ENCODE measurements at regions not wholly inside any gene's neighbourhood (a gene's known extent, or its start where the extent isn't known, plus 50 kb on each side); places are given as distances from the start of the nearest gene placed in this dataset.

GRCh38 chr18:76177160-76177559 lies 317.9 kb downstream of the ZNF516 start:
- no peak overlapping the region for H3K27ac ChIP-seq
- no peak for DNase-seq (ENCODE audit: extremely low spot score in 2 of 2)
- no peaks in the 10 kb centered on the region for H3K27me3 ChIP-seq
- intact Hi-C loops (cut with DNase I): no loop called here
- H3K4me3 ChIP-seq: no peak overlapping the region
- no peaks in the 10 kb centered on the region for H3K4me1 ChIP-seq
- H3K9me3 ChIP-seq: no peaks in the 10 kb centered on the region
- TF ChIP-seq POLR2AphosphoS5 (IDR thresholded peaks at IDR 0.05; ENCODE audit: insufficient read depth in 1 of 2, low read depth in 1 of 2) (no peak), POLR2A (IDR thresholded peaks at IDR 0.05) (no peak), CTCF (IDR thresholded peaks at IDR 0.05) (no peak)
- H3K36me3 ChIP-seq: no peaks in the 10 kb centered on the region

GRCh38 chr18:76174451-76174850 lies 320.6 kb downstream of the ZNF516 start:
- Histone ChIP-seq H3K4me3 (no peak overlapping the region), H3K36me3 (no peaks in the 10 kb centered on the region), H3K27ac (no peak overlapping the region), H3K9me3 (no peaks in the 10 kb centered on the region), H3K27me3 (no peaks in the 10 kb centered on the region), H3K4me1 (no peaks in the 10 kb centered on the region)
- DNase-seq (ENCODE audit: extremely low spot score in 2 of 2): no peak
- intact Hi-C loops (cut with DNase I): no loop called here
- TF ChIP-seq POLR2AphosphoS5 (IDR thresholded peaks at IDR 0.05; ENCODE audit: insufficient read depth in 1 of 2, low read depth in 1 of 2) (no peak), POLR2A (IDR thresholded peaks at IDR 0.05) (no peak), CTCF (IDR thresholded peaks at IDR 0.05) (no peak)

- no peaks in the 10 kb centered on the region for H3K27me3 ChIP-seq
- TF ChIP-seq POLR2A (IDR thresholded peaks at IDR 0.05) (no peak), CTCF (IDR thresholded peaks at IDR 0.05) (no peak), POLR2AphosphoS5 (IDR thresholded peaks at IDR 0.05; ENCODE audit: insufficient read depth in 1 of 2, low read depth in 1 of 2) (no peak)
- no peak overlapping the region for H3K27ac ChIP-seq
- peaks cover 8% of the 10 kb centered on the region for H3K4me1 ChIP-seq
- H3K9me3 ChIP-seq: no peaks in the 10 kb centered on the region
- DNase-seq (ENCODE audit: extremely low spot score in 2 of 2): no peak
- H3K4me3 ChIP-seq: no peak overlapping the region
- intact Hi-C loops (cut with DNase I): no loop called here
- H3K36me3 ChIP-seq: no peaks in the 10 kb centered on the region
Measured at GRCh38 chr18:76169733-76170132, 325.3 kb downstream of the ZNF516 start.

- TF ChIP-seq POLR2AphosphoS5 (IDR thresholded peaks at IDR 0.05; ENCODE audit: insufficient read depth in 1 of 2, low read depth in 1 of 2) (no peak), CTCF (IDR thresholded peaks at IDR 0.05) (no peak), POLR2A (IDR thresholded peaks at IDR 0.05) (no peak)
- no peaks in the 10 kb centered on the region for H3K27me3 ChIP-seq
Measured at GRCh38 chr18:76167845-76168621, 327.0 kb downstream of the ZNF516 start.

GRCh38 chr18:76167410-76167809 lies 327.6 kb downstream of the ZNF516 start:
- peaks cover 8% of the 10 kb centered on the region for H3K4me1 ChIP-seq
- H3K4me3 ChIP-seq: no peak overlapping the region
- intact Hi-C loops (cut with DNase I): no loop called here
- H3K27me3 ChIP-seq: no peaks in the 10 kb centered on the region
- TF ChIP-seq CTCF (IDR thresholded peaks at IDR 0.05): no peak
- TF ChIP-seq POLR2A (IDR thresholded peaks at IDR 0.05): no peak
- no peak for TF ChIP-seq POLR2AphosphoS5 (IDR thresholded peaks at IDR 0.05; ENCODE audit: insufficient read depth in 1 of 2, low read depth in 1 of 2)
- no peaks in the 10 kb centered on the region for H3K36me3 ChIP-seq
- no peak overlapping the region for H3K27ac ChIP-seq
- H3K9me3 ChIP-seq: no peaks in the 10 kb centered on the region
- DNase-seq (ENCODE audit: extremely low spot score in 2 of 2): no peak

More at GRCh38 chr18:76167845-76168621, 327.0 kb downstream of the ZNF516 start:
- H3K4me3 ChIP-seq: no peak overlapping the region
- H3K4me1 ChIP-seq: peaks cover 8% of the 10 kb centered on the region
- intact Hi-C loops (cut with DNase I): no loop called here
- DNase-seq (ENCODE audit: extremely low spot score in 2 of 2): no peak
- H3K27ac ChIP-seq: no peak overlapping the region
- no peaks in the 10 kb centered on the region for H3K36me3 ChIP-seq
- no peaks in the 10 kb centered on the region for H3K9me3 ChIP-seq
